Endodermal cell (in vitro differentiated cells): ENCODE measurements at regions not wholly inside any gene's neighbourhood (a gene's known extent, or its start where the extent isn't known, plus 50 kb on each side); places are given as distances from the start of the nearest gene placed in this dataset.

Source experiments
- DNase-seq: peaks from one replicate; pipeline ENCODE4 v3.0.0-alpha.2; 2017
- H3K27ac ChIP-seq: 2 replicates; pipeline ENCODE4 v1.5.1; 2013; ENCODE audit warnings: mild to moderate bottlenecking, low read depth, low read length, moderate library complexity
- H3K27me3 ChIP-seq: 2 replicates; pipeline ENCODE4 v1.6.1; 2013; ENCODE audit warnings: mild to moderate bottlenecking, low read length, moderate library complexity; ENCODE audit not compliant: insufficient read depth, control insufficient read depth, poor library complexity, severe bottlenecking
- H3K36me3 ChIP-seq: 2 replicates; pipeline ENCODE4 v1.7.0; 2013; ENCODE audit warnings: mild to moderate bottlenecking, low read length, moderate library complexity; ENCODE audit not compliant: control insufficient read depth, insufficient read depth
- H3K4me1 ChIP-seq: one replicate; pipeline ENCODE4 v1.7.0; 2013; ENCODE audit warnings: low read length; ENCODE audit not compliant: control insufficient read depth, insufficient read depth
- H3K4me3 ChIP-seq: 2 replicates; pipeline ENCODE4 v1.5.1; 2013; ENCODE audit warnings: mild to moderate bottlenecking, low read length, moderate library complexity
- H3K9ac ChIP-seq: 2 replicates; pipeline ENCODE4 v1.6.1; 2013; ENCODE audit warnings: mild to moderate bottlenecking, low read length, moderate library complexity; ENCODE audit not compliant: poor library complexity, severe bottlenecking; ENCODE audit errors: extremely low read depth
- H3K9me3 ChIP-seq: 2 replicates; pipeline ENCODE4 v1.6.1; 2013; ENCODE audit warnings: mild to moderate bottlenecking, low read length, moderate library complexity; ENCODE audit not compliant: control insufficient read depth
- H3K27ac Mint-ChIP-seq: 2 replicates; pipeline ENCODE4 v1.8.0; 2020; ENCODE audit warnings: mixed read lengths
- H3K27me3 Mint-ChIP-seq: 2 replicates; pipeline ENCODE4 v1.8.0; 2021; ENCODE audit warnings: mild to moderate bottlenecking, mixed read lengths; ENCODE audit not compliant: insufficient read depth
- H3K36me3 Mint-ChIP-seq: 2 replicates; pipeline ENCODE4 v1.8.0; 2020; ENCODE audit warnings: low read depth, mixed read lengths
- H3K4me1 Mint-ChIP-seq: 2 replicates; pipeline ENCODE4 v1.8.0; 2020; ENCODE audit warnings: mixed read lengths
- H3K4me3 Mint-ChIP-seq: 2 replicates; pipeline ENCODE4 v1.8.0; 2020; ENCODE audit warnings: mild to moderate bottlenecking, moderate library complexity, mixed read lengths
- H3K9me3 Mint-ChIP-seq: 2 replicates; pipeline ENCODE4 v1.8.0; 2020; ENCODE audit warnings: mild to moderate bottlenecking, mixed read lengths
- CTCF ChIP-seq: fragments of 200-600 bp; sonication (generic); conservative IDR thresholded peaks from 2 replicates; pipeline ENCODE4 v1.5.0; 2021; ENCODE audit warnings: antibody characterized with exemption, mild to moderate bottlenecking
- whole genome bisulfite sequencing, 2 experiments: methylation state at CpG; one replicate each; pipeline versions ENCODE4 v1.1.5 to v1.1.7; 2013; ENCODE audit warnings: missing lambda C conversion rate in 2 of 2, mixed read lengths in 1 of 2; ENCODE audit not compliant: insufficient coverage in 1 of 2, insufficient read length in 1 of 2; 5-methylcytosine and 5-hydroxymethylcytosine counted together

GRCh38 chr3:55341502-55342031, 145.5 kb downstream of the WNT5A start:
- H3K9ac ChIP-seq, result no peak overlapping the region

GRCh38 chr3:55339819-55340218, 147.3 kb downstream of the WNT5A start:
- Mint-ChIP-seq H3K9me3 (peaks cover under 1% of the 10 kb centered on the region), H3K4me1 (peaks cover 14% of the 10 kb centered on the region), H3K27me3 (peaks cover 9% of the 10 kb centered on the region), H3K4me3 (no peak overlapping the region), H3K27ac (no peak overlapping the region), H3K36me3 (no peaks in the 10 kb centered on the region)
- H3K27me3 ChIP-seq, result no peaks in the 10 kb centered on the region
- no peaks in the 10 kb centered on the region for H3K9me3 ChIP-seq
- H3K27ac ChIP-seq, result no peak overlapping the region
- H3K9ac ChIP-seq, result no peak overlapping the region
- no peaks in the 10 kb centered on the region for H3K36me3 ChIP-seq
- H3K4me1 ChIP-seq, result peaks cover 8% of the 10 kb centered on the region
- no peak for DNase-seq
- WGBS, 2 experiments, result 89 to 93% methylated on average over 3 to 4 of the region's 4 CpGs
- TF ChIP-seq CTCF, result no peak
- no peak overlapping the region for H3K4me3 ChIP-seq

More at GRCh38 chr3:55341502-55342031, 145.5 kb downstream of the WNT5A start:
- DNase-seq, result no peak
- peaks cover 9% of the 10 kb centered on the region for H3K27me3 Mint-ChIP-seq
- Histone ChIP-seq H3K27me3 (no peaks in the 10 kb centered on the region), H3K27ac (no peak overlapping the region), H3K9me3 (no peaks in the 10 kb centered on the region), H3K36me3 (no peaks in the 10 kb centered on the region), H3K4me3 (no peak overlapping the region), H3K4me1 (peaks cover 8% of the 10 kb centered on the region)
- peaks cover 3% of the 10 kb centered on the region for H3K9me3 Mint-ChIP-seq
- H3K36me3 Mint-ChIP-seq, result no peaks in the 10 kb centered on the region
- 82 to 100% methylated on average over 1 to 3 of the region's 3 CpGs for WGBS, 2 experiments
- TF ChIP-seq CTCF, result no peak
- peaks cover 14% of the 10 kb centered on the region for H3K4me1 Mint-ChIP-seq
- no peak overlapping the region for H3K27ac Mint-ChIP-seq
- H3K4me3 Mint-ChIP-seq, result no peak overlapping the region

GRCh38 chr3:55339390-55339789, 147.7 kb downstream of the WNT5A start:
- Mint-ChIP-seq H3K4me3 (no peak overlapping the region), H3K27ac (no peak overlapping the region), H3K36me3 (no peaks in the 10 kb centered on the region), H3K4me1 (peaks cover 11% of the 10 kb centered on the region), H3K27me3 (peaks cover 9% of the 10 kb centered on the region), H3K9me3 (no peaks in the 10 kb centered on the region)
- WGBS, 2 experiments, result 91% methylated on average over 2 of the region's 3 CpGs; no CpG with 5 or more reads in 1 of the 2 experiments
- peaks cover 8% of the 10 kb centered on the region for H3K4me1 ChIP-seq
- no peaks in the 10 kb centered on the region for H3K27me3 ChIP-seq
- no peak overlapping the region for H3K4me3 ChIP-seq
- H3K27ac ChIP-seq, result no peak overlapping the region
- no peak overlapping the region for H3K9ac ChIP-seq
- no peaks in the 10 kb centered on the region for H3K36me3 ChIP-seq
- no peak for DNase-seq
- H3K9me3 ChIP-seq, result no peaks in the 10 kb centered on the region
- no peak for TF ChIP-seq CTCF
